ENCODE measurements at regions not wholly inside any gene's neighbourhood (a gene's known extent, or its start where the extent isn't known, plus 50 kb on each side); places are given as distances from the start of the nearest gene placed in this dataset.

DNA sequence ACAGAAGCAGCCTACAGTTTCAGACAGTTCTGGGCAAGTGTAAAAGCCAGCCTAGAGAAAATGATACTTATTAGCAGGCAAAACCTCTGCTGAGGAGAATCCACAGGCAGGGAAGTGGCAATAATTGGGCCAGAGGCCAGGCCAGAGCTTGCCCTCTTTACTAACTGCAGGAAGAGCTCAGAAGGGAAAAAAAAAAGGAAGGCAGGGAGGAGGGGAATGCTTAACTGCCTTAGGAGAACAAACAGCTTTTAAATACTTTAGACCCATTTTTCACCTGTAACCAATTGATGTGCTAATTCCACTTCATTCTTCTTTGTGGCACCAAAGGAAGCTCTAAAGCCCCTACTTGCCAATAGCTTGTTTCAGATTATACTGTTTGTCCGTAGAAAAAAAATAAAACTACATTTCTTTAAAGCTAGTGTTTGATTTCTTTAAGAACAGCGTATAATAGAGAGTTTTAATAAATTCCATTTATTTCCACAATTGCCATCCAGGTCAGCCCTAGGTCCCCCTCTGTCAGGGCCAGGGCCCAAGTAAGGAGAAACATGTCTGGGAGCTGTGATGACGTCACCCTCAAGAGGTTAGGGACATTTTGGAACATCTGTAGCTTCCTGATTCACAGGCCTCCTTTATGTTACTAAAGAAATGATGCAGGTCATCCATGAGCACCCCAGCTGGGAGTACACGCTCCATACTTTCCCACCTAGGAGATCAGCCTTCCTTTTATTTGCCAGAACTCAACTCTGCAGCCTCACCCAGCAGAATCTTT is 384.3 kb downstream of the CDC5L start:
- DNase-seq = no peak

DNA sequence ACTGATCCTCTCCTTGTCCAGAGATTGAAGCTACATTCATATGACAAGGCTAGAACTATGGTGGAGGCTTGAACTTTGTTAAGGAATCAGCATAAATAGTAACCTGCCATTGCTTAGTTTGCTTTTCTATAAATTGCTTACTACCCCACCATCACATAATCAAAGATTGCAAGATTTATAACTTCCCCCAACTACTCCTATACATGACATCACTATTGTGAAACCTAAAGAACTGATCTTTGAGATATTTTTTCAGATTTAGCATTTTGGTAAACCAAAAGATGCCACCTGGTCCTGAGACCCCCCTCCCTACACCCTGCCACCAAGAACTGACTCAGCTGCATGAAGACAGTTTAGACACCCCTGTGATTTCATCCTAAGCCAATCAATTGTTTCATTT is 385.3 kb downstream of the CDC5L start:
- DNase-seq = no peak

GRCh38 chr6:44775121-44775520 is 387.6 kb downstream of the CDC5L start:
- no peak for DNase-seq

- no peak for DNase-seq
Measured at GRCh38 chr6:44776344-44776743, 388.8 kb downstream of the CDC5L start.

DNA sequence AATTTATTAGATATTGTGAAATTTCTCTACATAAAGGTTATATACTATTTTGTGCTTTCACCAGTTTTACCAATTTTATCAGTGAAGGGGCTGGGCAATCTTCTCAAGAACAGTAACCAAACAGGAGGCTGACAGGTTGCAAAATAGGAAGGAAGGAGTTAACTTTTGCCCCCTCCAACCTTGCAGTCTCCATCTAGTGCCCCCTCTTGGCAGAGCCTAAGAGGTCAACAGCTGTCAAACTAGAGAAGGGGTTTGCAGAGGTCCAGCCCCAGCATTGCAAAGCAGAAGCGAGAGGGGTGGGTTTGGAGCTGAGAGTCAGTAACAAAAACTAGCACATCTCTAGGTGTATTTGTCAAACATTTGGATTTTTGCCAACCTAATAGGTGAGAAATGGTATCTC is 391.0 kb downstream of the CDC5L start:
- DNase-seq = no peak
